ENCODE measurements at regions not wholly inside any gene's neighbourhood (a gene's known extent, or its start where the extent isn't known, plus 50 kb on each side); places are given as distances from the start of the nearest gene placed in this dataset.

- Histone ChIP-seq H3K9me3 (ENCODE audit: control insufficient read depth, low read length) (no peaks in the 10 kb centered on the region), H3K4me1 (ENCODE audit: control insufficient read depth, insufficient read depth, low read length, poor library complexity, severe bottlenecking) (no peaks in the 10 kb centered on the region), H3K27ac (ENCODE audit: low read depth, low read length, severe bottlenecking) (no peak overlapping the region), H3K4me3 (ENCODE audit: extremely low read depth, insufficient read depth, low read length, poor library complexity, severe bottlenecking) (no peak overlapping the region), H3K36me3 (ENCODE audit: control insufficient read depth, insufficient read depth, low read length) (no peaks in the 10 kb centered on the region)
- 93 to 96% methylated on average over 2 of the region's 2 CpGs for WGBS, 2 experiments (ENCODE audit: insufficient coverage in 2 of 2)
Measured at GRCh38 chr10:108132303-108132702, 967.8 kb upstream of the SORCS1 start.

- H3K4me1 ChIP-seq (ENCODE audit: control insufficient read depth, insufficient read depth, low read length, poor library complexity, severe bottlenecking), result no peaks in the 10 kb centered on the region
- no CpG with 5 or more reads among the region's 2 CpGs for WGBS, 2 experiments (ENCODE audit: insufficient coverage in 2 of 2)
Measured at GRCh38 chr10:108130575-108130974, 966.1 kb upstream of the SORCS1 start.

GRCh38 chr10:108112218-108112617 is 947.7 kb upstream of the SORCS1 start:
- H3K36me3 ChIP-seq (ENCODE audit: control insufficient read depth, insufficient read depth, low read length), result no peaks in the 10 kb centered on the region
- WGBS, 2 experiments (ENCODE audit: insufficient coverage in 2 of 2), result 44 to 100% methylated on average over 1 of the region's 2 CpGs
- H3K9me3 ChIP-seq (ENCODE audit: control insufficient read depth, low read length), result no peaks in the 10 kb centered on the region
- H3K27ac ChIP-seq (ENCODE audit: low read depth, low read length, severe bottlenecking), result no peak overlapping the region
- no peaks in the 10 kb centered on the region for H3K4me1 ChIP-seq (ENCODE audit: control insufficient read depth, insufficient read depth, low read length, poor library complexity, severe bottlenecking)
- no peak overlapping the region for H3K4me3 ChIP-seq (ENCODE audit: extremely low read depth, insufficient read depth, low read length, poor library complexity, severe bottlenecking)

More at GRCh38 chr10:108130575-108130974, 966.1 kb upstream of the SORCS1 start:
- no peak overlapping the region for H3K27ac ChIP-seq (ENCODE audit: low read depth, low read length, severe bottlenecking)
- H3K4me3 ChIP-seq (ENCODE audit: extremely low read depth, insufficient read depth, low read length, poor library complexity, severe bottlenecking), result no peak overlapping the region
- H3K36me3 ChIP-seq (ENCODE audit: control insufficient read depth, insufficient read depth, low read length), result no peaks in the 10 kb centered on the region
- no peaks in the 10 kb centered on the region for H3K9me3 ChIP-seq (ENCODE audit: control insufficient read depth, low read length)

- Histone ChIP-seq H3K36me3 (ENCODE audit: control insufficient read depth, insufficient read depth, low read length) (no peaks in the 10 kb centered on the region), H3K9me3 (ENCODE audit: control insufficient read depth, low read length) (no peaks in the 10 kb centered on the region), H3K4me3 (ENCODE audit: extremely low read depth, insufficient read depth, low read length, poor library complexity, severe bottlenecking) (no peak overlapping the region), H3K4me1 (ENCODE audit: control insufficient read depth, insufficient read depth, low read length, poor library complexity, severe bottlenecking) (no peaks in the 10 kb centered on the region), H3K27ac (ENCODE audit: low read depth, low read length, severe bottlenecking) (no peak overlapping the region)
- 71 to 88% methylated on average over 2 to 3 of the region's 3 CpGs for WGBS, 2 experiments (ENCODE audit: insufficient coverage in 2 of 2)
Measured at GRCh38 chr10:108104551-108105156, 940.1 kb upstream of the SORCS1 start.

GRCh38 chr10:108097258-108097657 is 932.8 kb upstream of the SORCS1 start:
- H3K27ac ChIP-seq (ENCODE audit: low read depth, low read length, severe bottlenecking), result no peak overlapping the region
- H3K4me3 ChIP-seq (ENCODE audit: extremely low read depth, insufficient read depth, low read length, poor library complexity, severe bottlenecking), result no peak overlapping the region
- H3K36me3 ChIP-seq (ENCODE audit: control insufficient read depth, insufficient read depth, low read length), result no peaks in the 10 kb centered on the region
- no peaks in the 10 kb centered on the region for H3K9me3 ChIP-seq (ENCODE audit: control insufficient read depth, low read length)
- no peaks in the 10 kb centered on the region for H3K4me1 ChIP-seq (ENCODE audit: control insufficient read depth, insufficient read depth, low read length, poor library complexity, severe bottlenecking)
- WGBS, 2 experiments (ENCODE audit: insufficient coverage in 2 of 2), result 94 to 100% methylated on average over 2 to 4 of the region's 4 CpGs

GRCh38 chr10:108095932-108096925 is 931.7 kb upstream of the SORCS1 start:
- 81 to 100% methylated on average over 3 to 5 of the region's 7 CpGs for WGBS, 2 experiments (ENCODE audit: insufficient coverage in 2 of 2)
- no peaks in the 10 kb centered on the region for H3K36me3 ChIP-seq (ENCODE audit: control insufficient read depth, insufficient read depth, low read length)
- H3K9me3 ChIP-seq (ENCODE audit: control insufficient read depth, low read length), result no peaks in the 10 kb centered on the region
- H3K4me1 ChIP-seq (ENCODE audit: control insufficient read depth, insufficient read depth, low read length, poor library complexity, severe bottlenecking), result no peaks in the 10 kb centered on the region
- no peak overlapping the region for H3K27ac ChIP-seq (ENCODE audit: low read depth, low read length, severe bottlenecking)
- no peak overlapping the region for H3K4me3 ChIP-seq (ENCODE audit: extremely low read depth, insufficient read depth, low read length, poor library complexity, severe bottlenecking)

- H3K27ac ChIP-seq (ENCODE audit: low read depth, low read length, severe bottlenecking), result no peak overlapping the region
- no peaks in the 10 kb centered on the region for H3K4me1 ChIP-seq (ENCODE audit: control insufficient read depth, insufficient read depth, low read length, poor library complexity, severe bottlenecking)
- 79 to 84% methylated on average over 3 of the region's 3 CpGs for WGBS, 2 experiments (ENCODE audit: insufficient coverage in 2 of 2)
- H3K36me3 ChIP-seq (ENCODE audit: control insufficient read depth, insufficient read depth, low read length), result no peaks in the 10 kb centered on the region
- H3K4me3 ChIP-seq (ENCODE audit: extremely low read depth, insufficient read depth, low read length, poor library complexity, severe bottlenecking), result no peak overlapping the region
- H3K9me3 ChIP-seq (ENCODE audit: control insufficient read depth, low read length), result no peaks in the 10 kb centered on the region
Measured at GRCh38 chr10:108090476-108091215, 926.1 kb upstream of the SORCS1 start.

GRCh38 chr10:108086502-108086901 is 922.0 kb upstream of the SORCS1 start:
- Histone ChIP-seq H3K36me3 (ENCODE audit: control insufficient read depth, insufficient read depth, low read length) (no peaks in the 10 kb centered on the region), H3K4me3 (ENCODE audit: extremely low read depth, insufficient read depth, low read length, poor library complexity, severe bottlenecking) (no peak overlapping the region), H3K4me1 (ENCODE audit: control insufficient read depth, insufficient read depth, low read length, poor library complexity, severe bottlenecking) (no peaks in the 10 kb centered on the region), H3K27ac (ENCODE audit: low read depth, low read length, severe bottlenecking) (no peak overlapping the region), H3K9me3 (ENCODE audit: control insufficient read depth, low read length) (no peaks in the 10 kb centered on the region)
- no CpG with 5 or more reads among the region's 1 CpG for WGBS, 2 experiments (ENCODE audit: insufficient coverage in 2 of 2)

GRCh38 chr10:108082596-108082995 is 918.1 kb upstream of the SORCS1 start:
- WGBS, 2 experiments (ENCODE audit: insufficient coverage in 2 of 2), result 67% methylated on average over 1 of the region's 1 CpG; no CpG with 5 or more reads in 1 of the 2 experiments
- Histone ChIP-seq H3K9me3 (ENCODE audit: control insufficient read depth, low read length) (no peaks in the 10 kb centered on the region), H3K27ac (ENCODE audit: low read depth, low read length, severe bottlenecking) (no peak overlapping the region), H3K4me3 (ENCODE audit: extremely low read depth, insufficient read depth, low read length, poor library complexity, severe bottlenecking) (no peak overlapping the region), H3K4me1 (ENCODE audit: control insufficient read depth, insufficient read depth, low read length, poor library complexity, severe bottlenecking) (no peaks in the 10 kb centered on the region), H3K36me3 (ENCODE audit: control insufficient read depth, insufficient read depth, low read length) (no peaks in the 10 kb centered on the region)

- Histone ChIP-seq H3K27ac (ENCODE audit: low read depth, low read length, severe bottlenecking) (no peak overlapping the region), H3K4me3 (ENCODE audit: extremely low read depth, insufficient read depth, low read length, poor library complexity, severe bottlenecking) (no peak overlapping the region), H3K9me3 (ENCODE audit: control insufficient read depth, low read length) (no peaks in the 10 kb centered on the region), H3K4me1 (ENCODE audit: control insufficient read depth, insufficient read depth, low read length, poor library complexity, severe bottlenecking) (peaks cover 3% of the 10 kb centered on the region), H3K36me3 (ENCODE audit: control insufficient read depth, insufficient read depth, low read length) (no peaks in the 10 kb centered on the region)
- no CpG with 5 or more reads among the region's 2 CpGs for WGBS, 2 experiments (ENCODE audit: insufficient coverage in 2 of 2)
Measured at GRCh38 chr10:108078263-108078662, 913.8 kb upstream of the SORCS1 start.

Data from mesodermal cell (in vitro differentiated cells).